Keratinocyte (primary cell): ENCODE measurements at regions not wholly inside any gene's neighbourhood (a gene's known extent, or its start where the extent isn't known, plus 50 kb on each side); places are given as distances from the start of the nearest gene placed in this dataset.

Source experiments
- CTCF ChIP-seq, 3 experiments: IDR thresholded peaks in 1 of 3; conservative IDR thresholded peaks in 1 of 3; optimal IDR thresholded peaks in 1 of 3; 2 replicates in 2 of 3; 3 replicates in 1 of 3; pipeline versions ENCODE3 to v1.5.1; 2011; ENCODE audit warnings: low read length in 3 of 3, mild to moderate bottlenecking in 3 of 3, moderate library complexity in 2 of 3, control low read depth in 1 of 3, inconsistent platforms in 1 of 3; ENCODE audit not compliant: insufficient read depth in 2 of 3; ENCODE audit errors: extremely low read depth in 1 of 3
- EZH2 ChIP-seq: IDR thresholded peaks from one replicate; pipeline ENCODE4 v1.6.1; 2012; ENCODE audit warnings: inconsistent platforms, mild to moderate bottlenecking, low read length, moderate library complexity

- TF ChIP-seq CTCF (optimal IDR thresholded peaks at IDR 0.05 in 1 of 3, IDR thresholded peaks at IDR 0.05 in 1 of 3, conservative IDR thresholded peaks at IDR 0.05 in 1 of 3; ENCODE audit: extremely low read depth in 1 of 3, insufficient read depth in 2 of 3, low read length in 3 of 3) (no peak), EZH2 (no peak)
These were observed 990.3 kb downstream of the PLA2G4A start for GRCh38 chr1:187819086-187819485.
